Stomach (tissue), 8 donors: ENCODE measurements at regions not wholly inside any gene's neighbourhood (a gene's known extent, or its start where the extent isn't known, plus 50 kb on each side); places are given as distances from the start of the nearest gene placed in this dataset.

Source experiments
- DNase-seq, 2 donors: peaks; one replicate each; pipeline versions ENCODE4 v3.0.0 to v3.0.0-alpha.2; 2013 to 2019
- H3K27ac ChIP-seq, 5 donors: fragments of 200-600 bp in 4 of 5; sonication (generic) in 4 of 5; one replicate each; pipeline ENCODE4 v1.5.1; 2013 to 2019; ENCODE audit warnings: mild to moderate bottlenecking in 1 of 5, moderate library complexity in 1 of 5
- H3K27me3 ChIP-seq, 3 donors: fragments of 200-600 bp; sonication (generic); one replicate each; pipeline ENCODE4 v1.5.1; 2017 to 2019; ENCODE audit warnings: mixed run types in 1 of 3
- H3K36me3 ChIP-seq, 4 donors: fragments of 200-600 bp; sonication (generic); 1 replicate in 3 of 4; 2 replicates in 1 of 4; pipeline ENCODE4 v1.5.1; 2016 to 2019
- H3K4me1 ChIP-seq, 4 donors: fragments of 200-600 bp; sonication (generic); one replicate each; pipeline ENCODE4 v1.5.1; 2016 to 2019
- H3K4me3 ChIP-seq, 4 donors: fragments of 200-600 bp; sonication (generic) in 3 of 4; one replicate each; pipeline ENCODE4 v1.5.1; 2016 to 2019; ENCODE audit warnings: mild to moderate bottlenecking in 1 of 4
- H3K9me3 ChIP-seq, 4 donors: fragments of 200-600 bp; sonication (generic); one replicate each; pipeline ENCODE4 v1.5.1; 2016 to 2019
- EP300 ChIP-seq: sonication (generic); formaldehyde crosslinking; IDR thresholded peaks from one replicate; pipeline ENCODE4 v1.6.1; 2017; ENCODE audit warnings: antibody characterized with exemption
- POLR2A ChIP-seq, 4 donors: fragments of 450-650 bp; IDR thresholded peaks; one replicate each; pipeline ENCODE4 v1.6.1; 2016; ENCODE audit warnings: antibody characterized with exemption in 4 of 4, control low read depth in 2 of 4, mild to moderate bottlenecking in 1 of 4, moderate library complexity in 1 of 4
- POLR2AphosphoS5 ChIP-seq, 3 donors: sonication (generic); formaldehyde crosslinking; IDR thresholded peaks; one replicate each; pipeline ENCODE4 v1.6.1; 2016; ENCODE audit warnings: antibody characterized with exemption in 3 of 3
- WGBS, 5 donors: extraction: QIAGEN DNeasy Blood & Tissue Kit in 3 of 5; methylation state at CpG; one replicate each; pipeline versions ENCODE4 v1.1.5 to v1.1.7; 2013 to 2018; 5-methylcytosine and 5-hydroxymethylcytosine counted together
- intact Hi-C: fragments of 100-400 bp; cut with DNase I; formaldehyde crosslinking; loops from one replicate; pipeline ENCODE4 v1.15.1; 2023; ENCODE audit warnings: low total_unique reads
- TF ChIP-seq, protein P1 (sequence below), 7 experiments: fragments of 450-650 bp in 4 of 7; fragments of 200-600 bp in 3 of 7; sonication (generic) in 3 of 7; IDR thresholded peaks; one replicate each; pipeline ENCODE4 v1.5.1; 2016 to 2019; ENCODE audit warnings: antibody characterized with exemption in 7 of 7, control low read depth in 2 of 7, mild to moderate bottlenecking in 1 of 7
- donor health status: healthy with polysubstance abuse.
- donor health status: Bipolar disorder and iron deficiency.
- donor health status: healthy.

DNA sequence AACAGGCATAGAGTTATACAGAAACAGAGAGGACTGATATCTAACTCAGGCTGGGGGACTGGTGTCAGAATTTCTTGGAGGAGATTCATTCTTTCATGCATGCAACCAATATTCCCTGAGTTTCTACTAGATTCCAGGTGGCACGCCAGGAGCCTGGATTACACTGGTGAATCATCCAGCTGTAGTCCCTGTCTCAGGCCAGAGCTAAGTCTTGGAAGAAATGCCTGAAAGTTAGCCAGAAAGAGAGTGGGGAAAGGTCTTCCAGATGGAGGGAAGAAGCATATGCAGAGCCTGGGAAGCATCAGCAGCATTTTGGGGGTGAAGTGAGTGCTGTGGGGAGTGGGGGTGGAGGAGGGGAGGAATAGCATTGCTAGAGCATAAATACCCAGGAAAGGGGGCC lies 239.1 kb downstream of the OMA1 start:
- no peaks in the 10 kb centered on the region for H3K9me3 ChIP-seq
- H3K27ac ChIP-seq = no peak overlapping the region
- H3K4me1 ChIP-seq = no peaks in the 10 kb centered on the region
- 66 to 86% (median 82%) methylated on average over 1 of the region's 1 CpG for WGBS, 5 donors
- no peak overlapping the region for H3K4me3 ChIP-seq
- no peaks in the 10 kb centered on the region for H3K36me3 ChIP-seq
- DNase-seq = peak in 1 of 2 donors; percentile 37
- H3K27me3 ChIP-seq = no peaks in the 10 kb centered on the region
- TF ChIP-seq POLR2AphosphoS5 (IDR thresholded peaks at IDR 0.05) (no peak), POLR2A (IDR thresholded peaks at IDR 0.05) (no peak), EP300 (no peak)
- TF ChIP-seq, protein P1, sequence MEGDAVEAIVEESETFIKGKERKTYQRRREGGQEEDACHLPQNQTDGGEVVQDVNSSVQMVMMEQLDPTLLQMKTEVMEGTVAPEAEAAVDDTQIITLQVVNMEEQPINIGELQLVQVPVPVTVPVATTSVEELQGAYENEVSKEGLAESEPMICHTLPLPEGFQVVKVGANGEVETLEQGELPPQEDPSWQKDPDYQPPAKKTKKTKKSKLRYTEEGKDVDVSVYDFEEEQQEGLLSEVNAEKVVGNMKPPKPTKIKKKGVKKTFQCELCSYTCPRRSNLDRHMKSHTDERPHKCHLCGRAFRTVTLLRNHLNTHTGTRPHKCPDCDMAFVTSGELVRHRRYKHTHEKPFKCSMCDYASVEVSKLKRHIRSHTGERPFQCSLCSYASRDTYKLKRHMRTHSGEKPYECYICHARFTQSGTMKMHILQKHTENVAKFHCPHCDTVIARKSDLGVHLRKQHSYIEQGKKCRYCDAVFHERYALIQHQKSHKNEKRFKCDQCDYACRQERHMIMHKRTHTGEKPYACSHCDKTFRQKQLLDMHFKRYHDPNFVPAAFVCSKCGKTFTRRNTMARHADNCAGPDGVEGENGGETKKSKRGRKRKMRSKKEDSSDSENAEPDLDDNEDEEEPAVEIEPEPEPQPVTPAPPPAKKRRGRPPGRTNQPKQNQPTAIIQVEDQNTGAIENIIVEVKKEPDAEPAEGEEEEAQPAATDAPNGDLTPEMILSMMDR (IDR thresholded peaks at IDR 0.05) = no peak
- intact Hi-C loops = no loop called here

GRCh38 chr1:58305622-58306021 lies 240.9 kb downstream of the OMA1 start:
- Histone ChIP-seq H3K4me1 (no peaks in the 10 kb centered on the region), H3K36me3 (no peaks in the 10 kb centered on the region), H3K27me3 (no peaks in the 10 kb centered on the region), H3K9me3 (no peaks in the 10 kb centered on the region), H3K27ac (no peak overlapping the region), H3K4me3 (no peak overlapping the region)
- intact Hi-C loops = no loop called here
- WGBS, 5 donors = 86 to 92% (median 87%) methylated on average over 1 of the region's 1 CpG
- DNase-seq = no peak
- no peak for TF ChIP-seq EP300
- TF ChIP-seq POLR2A (IDR thresholded peaks at IDR 0.05) = no peak
- TF ChIP-seq, protein P1 (IDR thresholded peaks at IDR 0.05) = no peak
- no peak for TF ChIP-seq POLR2AphosphoS5 (IDR thresholded peaks at IDR 0.05)

GRCh38 chr1:58304346-58304975 lies 242.1 kb downstream of the OMA1 start:
- 77 to 85% (median 80%) methylated on average over 5 of the region's 5 CpGs for WGBS, 5 donors

DNA sequence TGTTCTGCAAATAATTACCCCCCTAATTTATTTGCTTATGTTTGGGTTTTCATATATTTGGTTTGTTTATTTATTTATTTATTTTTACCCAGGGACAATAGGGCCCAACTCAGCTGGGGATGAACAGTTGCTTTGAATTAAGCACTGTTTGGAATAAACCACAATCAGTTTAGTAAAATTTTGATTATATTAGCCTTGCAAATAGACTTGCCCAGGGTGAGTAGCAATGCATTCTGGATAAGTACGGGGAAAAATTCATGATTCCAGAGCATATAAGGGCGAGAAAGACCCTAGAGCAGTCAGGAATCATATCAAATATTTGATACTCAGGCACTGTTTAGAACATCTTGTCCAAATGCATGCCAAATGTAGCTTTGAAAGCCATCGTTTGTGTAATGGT lies 242.7 kb downstream of the OMA1 start:
- TF ChIP-seq POLR2A (IDR thresholded peaks at IDR 0.05) (no peak), EP300 (no peak), POLR2AphosphoS5 (IDR thresholded peaks at IDR 0.05) (no peak)
- TF ChIP-seq, protein P1 (IDR thresholded peaks at IDR 0.05) = no peak
- no peaks in the 10 kb centered on the region for H3K4me1 ChIP-seq
- no peak overlapping the region for H3K4me3 ChIP-seq
- intact Hi-C loops = no loop called here
- no peak overlapping the region for H3K27ac ChIP-seq
- H3K27me3 ChIP-seq = no peaks in the 10 kb centered on the region
- WGBS, 5 donors = 47 to 63% (median 53%) methylated on average over 3 of the region's 3 CpGs
- no peaks in the 10 kb centered on the region for H3K36me3 ChIP-seq
- no peak for DNase-seq
- H3K9me3 ChIP-seq = no peaks in the 10 kb centered on the region

More at GRCh38 chr1:58304346-58304975, 242.1 kb downstream of the OMA1 start:
- intact Hi-C loops = no loop called here
- DNase-seq = no peak
- Histone ChIP-seq H3K36me3 (no peaks in the 10 kb centered on the region), H3K4me1 (no peaks in the 10 kb centered on the region), H3K9me3 (no peaks in the 10 kb centered on the region), H3K4me3 (no peak overlapping the region), H3K27me3 (no peaks in the 10 kb centered on the region), H3K27ac (no peak overlapping the region)
- TF ChIP-seq, protein P1 (IDR thresholded peaks at IDR 0.05) = no peak
- TF ChIP-seq POLR2A (IDR thresholded peaks at IDR 0.05) (no peak), POLR2AphosphoS5 (IDR thresholded peaks at IDR 0.05) (no peak), EP300 (no peak)
